Neuronal stem cell (in vitro differentiated cells): ENCODE measurements at regions not wholly inside any gene's neighbourhood (a gene's known extent, or its start where the extent isn't known, plus 50 kb on each side); places are given as distances from the start of the nearest gene placed in this dataset.

Experiments used
- DNase-seq: peaks from one replicate; pipeline ENCODE4 v3.0.0-alpha.2; 2013; ENCODE audit warnings: low spot score
- H2AFZ ChIP-seq: one replicate; pipeline ENCODE4 v1.6.1; 2013; ENCODE audit warnings: mild to moderate bottlenecking, low read length, inconsistent platforms
- H2AK5ac ChIP-seq: 2 replicates; pipeline ENCODE4 v1.6.1; 2013; ENCODE audit warnings: low read depth, mild to moderate bottlenecking, inconsistent platforms, low read length, moderate library complexity, mixed read lengths
- H2BK120ac ChIP-seq: 2 replicates; pipeline ENCODE4 v1.6.1; 2013; ENCODE audit warnings: low read depth, mild to moderate bottlenecking, inconsistent platforms, low read length, moderate library complexity, mixed read lengths
- H2BK12ac ChIP-seq: one replicate; pipeline ENCODE4 v1.6.1; 2013; ENCODE audit warnings: low read length, inconsistent platforms
- H2BK15ac ChIP-seq: 2 replicates; pipeline ENCODE4 v1.6.1; 2013; ENCODE audit warnings: mild to moderate bottlenecking, low read length, inconsistent platforms, mixed read lengths
- H2BK5ac ChIP-seq: one replicate; pipeline ENCODE4 v1.6.1; 2013; ENCODE audit warnings: inconsistent platforms, mild to moderate bottlenecking, low read length, moderate library complexity
- H3K14ac ChIP-seq: one replicate; pipeline ENCODE4 v1.6.1; 2013; ENCODE audit warnings: low read length, inconsistent platforms
- H3K18ac ChIP-seq: 2 replicates; pipeline ENCODE4 v1.6.1; 2013; ENCODE audit warnings: low read length, inconsistent platforms
- H3K23ac ChIP-seq: 2 replicates; pipeline ENCODE4 v1.6.1; 2013; ENCODE audit warnings: low read depth, mild to moderate bottlenecking, mixed read lengths, low read length, inconsistent platforms; ENCODE audit not compliant: poor library complexity
- H3K27ac ChIP-seq: replicated peaks from 3 replicates; pipeline ENCODE4 v1.5.1; 2013; ENCODE audit warnings: low read length, inconsistent platforms
- H3K27me3 ChIP-seq, 3 experiments: 2 replicates each; pipeline ENCODE4 v1.6.1; 2013; ENCODE audit warnings: low read length in 3 of 3, mild to moderate bottlenecking in 2 of 3, inconsistent platforms in 1 of 3, low read depth in 1 of 3, mixed read lengths in 1 of 3, moderate library complexity in 1 of 3; ENCODE audit not compliant: control insufficient read depth in 3 of 3, insufficient read depth in 3 of 3
- H3K36me3 ChIP-seq, 2 donors: replicated peaks in 1 of 2; 2 replicates each; pipeline ENCODE4 v1.6.1; 2013; ENCODE audit warnings: low read length in 2 of 2; ENCODE audit not compliant: control insufficient read depth in 2 of 2, insufficient read depth in 2 of 2
- H3K4ac ChIP-seq: 2 replicates; pipeline ENCODE4 v1.6.1; 2013; ENCODE audit warnings: inconsistent platforms, mild to moderate bottlenecking, low read length, moderate library complexity
- H3K4me1 ChIP-seq, 2 donors: 1 replicate in 1 of 2; 2 replicates in 1 of 2; pipeline ENCODE4 v1.6.1; 2013; ENCODE audit warnings: low read length in 2 of 2, low read depth in 1 of 2; ENCODE audit not compliant: control insufficient read depth in 2 of 2, insufficient read depth in 1 of 2
- H3K4me2 ChIP-seq: one replicate; pipeline ENCODE4 v1.6.1; 2013; ENCODE audit warnings: mild to moderate bottlenecking, low read length, inconsistent platforms; ENCODE audit not compliant: insufficient read depth, poor library complexity, severe bottlenecking
- H3K4me3 ChIP-seq, 2 donors: 2 replicates each; pipeline ENCODE4 v1.5.1; 2013; ENCODE audit warnings: low read length in 2 of 2, mild to moderate bottlenecking in 2 of 2, inconsistent platforms in 1 of 2, moderate library complexity in 1 of 2
- H3K79me1 ChIP-seq: one replicate; pipeline ENCODE4 v1.6.1; 2013; ENCODE audit warnings: low read depth, mild to moderate bottlenecking, inconsistent platforms, low read length, moderate library complexity
- H3K9ac ChIP-seq: one replicate; pipeline ENCODE4 v1.6.1; 2013; ENCODE audit warnings: mild to moderate bottlenecking, low read depth, low read length, inconsistent platforms; ENCODE audit not compliant: poor library complexity
- H3K9me3 ChIP-seq, 2 donors: replicated peaks in 1 of 2; 2 replicates each; pipeline versions ENCODE3 to v1.6.1; 2013; ENCODE audit warnings: low read length in 2 of 2, mild to moderate bottlenecking in 2 of 2, inconsistent platforms in 1 of 2, low read depth in 1 of 2, mixed read lengths in 1 of 2, moderate library complexity in 1 of 2; ENCODE audit not compliant: control insufficient read depth in 2 of 2, insufficient read depth in 1 of 2
- H4K8ac ChIP-seq: one replicate; pipeline ENCODE4 v1.6.1; 2013; ENCODE audit warnings: low read depth, mild to moderate bottlenecking, inconsistent platforms, low read length, moderate library complexity
- H4K91ac ChIP-seq: one replicate; pipeline ENCODE4 v1.6.1; 2013; ENCODE audit warnings: low read length, low read depth, mild to moderate bottlenecking, inconsistent platforms; ENCODE audit not compliant: poor library complexity
- WGBS, 2 donors: extraction: QIAGEN DNeasy Blood & Tissue Kit; methylation state at CpG; one replicate each; pipeline ENCODE4 v1.1.7; 2013; ENCODE audit warnings: missing lambda C conversion rate in 2 of 2, mixed read lengths in 1 of 2; ENCODE audit not compliant: insufficient read length in 2 of 2, insufficient replicate concordance in 1 of 2; ENCODE audit errors: extremely low coverage in 2 of 2; 5-methylcytosine and 5-hydroxymethylcytosine counted together

- Histone ChIP-seq H3K14ac (no peak overlapping the region), H3K4me2 (no peak overlapping the region), H2BK120ac (no peak overlapping the region), H3K4ac (no peak overlapping the region), H3K4me1 (no peaks in the 10 kb centered on the region), H3K23ac (no peak overlapping the region), H3K4me3 (no peak overlapping the region), H3K27ac (no peak overlapping the region), H3K36me3 (no peaks in the 10 kb centered on the region), H3K9ac (no peak overlapping the region), H3K79me1 (no peaks in the 10 kb centered on the region), H2AK5ac (no peak overlapping the region), H3K9me3 (no peaks in the 10 kb centered on the region), H2AFZ (no peak overlapping the region), H4K91ac (no peak overlapping the region), H3K27me3 (peaks cover 0 to 17% (median 0%) of the 10 kb centered on the region in 3 experiments), H4K8ac (no peak overlapping the region), H2BK5ac (no peak overlapping the region), H3K18ac (no peak overlapping the region), H2BK15ac (no peak overlapping the region), H2BK12ac (no peak overlapping the region)
- DNase-seq = no peak
- no CpG with 5 or more reads among the region's 1 CpG for WGBS, 2 donors
These were observed 53.4 kb upstream of the PTPRG start for GRCh38 chr3:61507946-61508345.
